ENCODE measurements at regions not wholly inside any gene's neighbourhood (a gene's known extent, or its start where the extent isn't known, plus 50 kb on each side); places are given as distances from the start of the nearest gene placed in this dataset.

DNA sequence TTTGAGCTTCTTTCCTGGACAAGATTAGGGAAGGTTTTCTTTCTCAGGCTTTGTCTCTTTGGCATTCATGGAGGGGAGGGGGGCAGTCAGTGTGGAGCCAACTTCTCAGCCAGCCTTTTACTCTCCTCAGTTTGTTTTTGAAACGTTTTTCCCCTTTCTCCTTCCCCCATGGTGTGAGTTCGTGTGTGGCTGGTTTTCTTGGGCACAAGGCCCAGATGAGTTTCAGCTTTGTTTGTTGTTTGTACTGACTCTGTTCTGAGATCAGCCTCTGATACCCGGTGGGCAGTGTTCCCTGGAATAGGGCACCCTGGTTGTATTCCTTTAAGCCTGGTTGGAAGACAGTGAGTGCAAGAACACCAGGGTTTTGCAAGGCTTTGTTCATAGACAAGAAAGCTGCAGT is 168.2 kb upstream of the RARB start:
- in situ Hi-C loops (cut with HindIII; ENCODE audit: low sequenced_read_pairs) = no loop called here

DNA sequence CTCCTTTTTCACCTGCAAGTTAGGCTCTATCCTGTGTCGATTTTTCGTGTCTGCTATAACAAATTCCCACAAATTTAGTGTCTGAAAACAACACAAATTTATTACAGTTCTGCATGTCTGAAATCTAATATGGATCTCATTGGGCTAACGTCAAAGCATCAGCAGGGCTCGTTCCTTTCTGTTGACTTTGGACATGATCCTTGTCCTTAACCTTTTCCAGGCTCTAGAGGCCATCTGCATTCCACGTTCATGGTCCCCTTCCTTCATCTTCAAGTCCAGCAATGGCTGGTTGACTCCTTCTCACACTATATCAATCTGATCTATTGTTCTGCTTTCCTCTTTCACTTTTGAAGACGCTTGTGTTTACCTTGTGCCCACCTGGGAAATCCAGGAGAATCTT is 165.7 kb upstream of the RARB start:
- in situ Hi-C loops (cut with HindIII; ENCODE audit: low sequenced_read_pairs) = no loop called here

- in situ Hi-C loops (cut with HindIII; ENCODE audit: low sequenced_read_pairs) = no loop called here
These were observed 162.8 kb upstream of the RARB start for GRCh38 chr3:25265284-25265683.

DNA sequence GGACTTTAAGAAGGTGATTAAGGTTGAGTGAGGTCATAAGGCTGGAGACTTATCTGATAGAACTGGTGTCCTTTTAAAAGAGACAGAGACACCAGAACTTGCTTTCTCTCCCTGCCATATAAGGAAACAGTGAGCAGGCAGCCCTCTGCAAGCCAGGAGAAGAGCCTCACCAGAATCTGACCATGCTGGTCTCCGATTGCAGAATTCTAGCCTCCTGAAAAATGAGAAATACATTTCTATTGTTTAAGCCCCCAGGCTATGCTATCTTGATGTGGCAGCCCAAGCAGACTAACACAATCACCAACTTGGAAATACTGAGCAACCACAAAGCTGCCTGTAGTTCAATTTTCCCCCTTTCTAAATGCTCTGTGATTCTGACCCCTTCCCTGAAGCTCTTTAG is 161.4 kb upstream of the RARB start:
- in situ Hi-C loops (cut with HindIII; ENCODE audit: low sequenced_read_pairs) = no loop called here

DNA sequence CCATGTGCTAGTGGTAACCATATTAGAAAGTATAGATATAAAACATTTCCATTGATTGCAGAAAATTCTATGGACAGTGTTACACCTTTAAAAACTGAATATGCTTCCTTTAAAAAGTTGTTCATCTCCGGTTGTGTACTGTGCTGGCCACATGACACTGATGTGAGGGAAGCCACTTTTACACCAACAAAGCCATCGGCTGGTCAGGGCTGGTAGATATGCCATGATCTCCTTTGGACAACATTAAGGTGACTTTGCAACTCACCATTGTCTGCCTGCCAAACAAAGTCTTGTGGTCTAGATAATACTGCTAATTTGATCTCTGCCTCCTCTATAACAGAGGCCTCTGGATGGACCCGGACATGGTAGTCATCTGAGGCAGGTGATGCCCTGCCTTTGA is 156.0 kb upstream of the RARB start:
- in situ Hi-C loops (cut with HindIII; ENCODE audit: low sequenced_read_pairs) = no loop called here

GRCh38 chr3:25273582-25274171 is 154.4 kb upstream of the RARB start:
- in situ Hi-C loops (cut with HindIII; ENCODE audit: low sequenced_read_pairs) = no loop called here

DNA sequence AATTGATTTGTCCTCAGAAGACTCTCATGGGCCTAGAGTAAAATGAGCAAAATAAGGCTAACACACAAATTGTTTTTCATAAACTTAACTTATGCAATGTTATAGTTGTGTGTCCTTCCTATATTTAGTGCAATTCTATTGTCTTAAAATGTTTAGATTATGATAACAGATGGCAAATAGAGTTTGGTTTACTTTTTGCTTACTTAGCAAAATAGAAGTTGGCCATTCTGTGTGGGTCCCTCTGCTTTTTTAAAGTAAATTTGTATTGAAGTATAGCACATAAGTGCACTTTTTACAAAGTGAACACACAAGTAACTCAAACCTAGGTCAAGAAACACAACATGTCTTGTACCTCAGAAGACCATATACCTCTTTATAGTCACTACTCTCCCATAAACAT is 150.6 kb upstream of the RARB start:
- in situ Hi-C loops (cut with HindIII; ENCODE audit: low sequenced_read_pairs) = no loop called here

DNA sequence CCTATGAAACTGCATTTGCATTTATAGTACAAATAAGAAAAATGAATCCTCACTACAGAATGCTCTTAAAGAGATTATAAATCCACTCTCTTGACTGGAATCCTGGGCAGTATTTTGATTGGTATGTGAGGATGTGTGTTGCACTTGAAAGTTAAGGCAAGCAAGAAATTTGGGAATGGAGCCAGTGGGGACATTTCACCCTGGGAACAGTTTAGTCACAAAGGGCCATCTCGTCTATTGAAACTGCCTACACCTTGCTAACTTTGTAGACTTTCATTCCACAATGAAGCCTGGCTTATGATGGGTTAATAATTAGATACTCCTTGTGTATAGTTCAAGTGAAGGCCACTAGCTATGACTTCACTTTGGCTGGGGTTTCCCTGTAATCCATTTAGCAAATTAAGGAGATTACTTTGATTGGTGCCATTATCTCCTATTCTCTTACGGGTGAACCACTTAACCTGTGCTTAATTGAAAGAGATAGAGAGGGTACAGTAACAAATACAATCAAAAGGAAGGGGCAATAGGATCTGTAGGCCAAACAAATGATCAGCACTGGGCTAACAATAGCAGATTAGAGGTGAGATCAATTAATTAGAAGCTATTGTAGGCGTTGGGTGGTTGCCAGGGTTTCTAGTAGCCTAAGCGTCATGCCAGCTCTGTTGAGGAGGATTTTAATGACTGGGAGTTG is 146.9 kb upstream of the RARB start:
- in situ Hi-C loops (cut with HindIII; ENCODE audit: low sequenced_read_pairs) = no loop called here

DNA sequence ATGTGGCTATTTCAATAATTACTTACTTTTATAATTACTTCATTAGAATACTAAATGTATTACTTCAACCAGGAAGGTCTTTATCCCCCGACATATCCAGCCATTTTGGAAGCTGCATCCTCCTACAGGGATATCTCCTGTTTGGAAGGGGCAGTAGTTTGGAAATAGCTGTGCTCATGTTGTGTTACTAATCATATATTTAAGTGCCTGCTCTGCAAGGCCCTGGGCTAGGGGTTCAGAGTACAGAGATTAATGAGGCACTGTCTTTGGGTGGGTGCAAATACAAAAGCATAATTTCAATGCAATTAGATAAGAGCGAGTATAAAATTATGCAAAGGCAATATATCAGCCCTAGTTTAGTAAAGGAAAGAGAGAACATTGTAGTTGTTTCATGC is 146.3 kb upstream of the RARB start:
- in situ Hi-C loops (cut with HindIII; ENCODE audit: low sequenced_read_pairs) = no loop called here

DNA sequence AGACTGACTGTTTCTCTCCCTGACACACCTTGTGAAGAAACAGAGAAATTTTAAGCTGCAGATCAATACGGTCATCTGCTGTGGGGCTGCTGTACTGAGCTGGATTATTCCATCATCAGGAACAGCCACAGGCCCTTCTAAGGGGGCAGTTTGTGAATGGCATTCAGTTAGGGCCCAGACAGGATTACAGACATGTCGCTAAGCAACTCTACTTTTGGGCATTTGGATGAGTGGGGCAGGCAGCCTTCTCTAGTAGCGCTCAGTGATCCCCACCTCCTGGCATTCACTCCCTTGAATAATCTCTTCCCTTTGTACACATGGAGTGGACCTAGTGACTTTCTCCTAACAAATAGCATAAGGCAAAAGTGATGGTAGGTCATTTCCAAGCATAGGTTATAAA is 144.4 kb upstream of the RARB start:
- in situ Hi-C loops (cut with HindIII; ENCODE audit: low sequenced_read_pairs) = no loop called here

GRCh38 chr3:25284249-25284648 is 143.8 kb upstream of the RARB start:
- in situ Hi-C loops (cut with HindIII; ENCODE audit: low sequenced_read_pairs) = no loop called here

DNA sequence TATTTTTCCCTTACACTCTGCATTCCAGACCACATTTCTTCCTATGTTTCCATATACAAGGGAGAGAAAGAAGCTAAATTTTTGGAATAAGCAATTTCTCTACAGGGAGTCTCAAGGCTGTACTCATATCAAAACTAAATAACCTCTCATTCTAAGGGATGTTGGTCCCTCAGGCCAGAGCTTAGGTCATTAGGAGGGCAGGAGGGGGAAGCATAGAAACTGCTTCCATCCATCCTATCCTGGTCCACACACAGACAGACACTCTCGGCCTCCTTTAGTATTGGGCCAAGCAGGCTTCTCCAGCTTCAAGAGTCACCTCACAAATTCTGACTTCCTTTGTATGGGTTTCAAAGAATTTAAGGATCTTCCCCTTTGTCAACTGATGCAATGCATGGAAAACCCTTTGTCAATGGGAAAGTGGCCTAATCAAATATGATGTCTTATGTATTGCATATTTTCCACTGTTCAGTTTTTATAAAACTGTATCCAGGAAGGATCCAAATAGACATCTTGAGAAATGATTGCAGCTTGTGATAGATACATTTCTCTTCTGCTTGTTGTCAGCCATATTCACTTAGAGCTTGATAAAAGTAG is 140.7 kb upstream of the RARB start:
- in situ Hi-C loops (cut with HindIII; ENCODE audit: low sequenced_read_pairs) = no loop called here

DNA sequence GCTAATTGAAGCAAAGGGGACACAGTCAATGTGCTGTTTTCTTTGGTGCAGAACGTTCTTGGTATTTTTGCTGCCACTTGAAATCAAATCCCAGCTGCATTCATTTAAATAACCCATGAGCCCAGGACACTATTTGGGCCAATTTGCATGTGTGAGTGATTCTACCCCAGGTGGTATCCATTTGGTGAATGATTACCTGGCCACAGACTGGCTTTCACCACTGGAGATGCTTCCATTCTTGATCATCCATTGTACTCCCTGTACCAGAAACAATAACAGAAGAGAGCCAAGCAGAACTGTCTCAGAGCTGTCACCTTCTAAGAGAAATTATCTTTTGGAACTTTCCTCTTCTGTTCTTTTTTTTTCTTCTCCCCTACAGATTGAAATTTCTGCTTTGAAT is 139.7 kb upstream of the RARB start:
- in situ Hi-C loops (cut with HindIII; ENCODE audit: low sequenced_read_pairs) = no loop called here

DNA sequence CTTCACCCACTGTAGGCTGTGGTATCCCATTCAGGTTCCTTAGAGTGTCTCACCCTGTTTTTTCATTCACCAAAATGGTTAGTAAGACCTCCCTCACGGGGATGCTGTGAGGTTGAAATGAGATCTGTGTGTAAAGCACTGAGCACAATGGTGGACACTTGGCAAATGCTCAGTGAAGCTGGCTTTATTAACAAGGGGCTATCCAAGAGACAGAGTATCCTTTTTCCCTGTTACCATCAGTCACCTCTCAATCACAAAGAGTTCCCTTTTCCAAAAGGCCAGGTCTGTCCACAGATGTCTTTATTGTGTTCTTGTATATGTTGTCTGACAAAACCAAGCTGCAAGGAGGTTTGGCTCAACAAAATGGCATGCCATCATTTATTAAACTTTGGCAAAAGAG is 138.9 kb upstream of the RARB start:
- in situ Hi-C loops (cut with HindIII; ENCODE audit: low sequenced_read_pairs) = no loop called here

GRCh38 chr3:25289663-25290062 is 138.4 kb upstream of the RARB start:
- in situ Hi-C loops (cut with HindIII; ENCODE audit: low sequenced_read_pairs) = no loop called here

- in situ Hi-C loops (cut with HindIII; ENCODE audit: low sequenced_read_pairs) = no loop called here
These were observed 136.6 kb upstream of the RARB start for GRCh38 chr3:25291481-25291905.

DNA sequence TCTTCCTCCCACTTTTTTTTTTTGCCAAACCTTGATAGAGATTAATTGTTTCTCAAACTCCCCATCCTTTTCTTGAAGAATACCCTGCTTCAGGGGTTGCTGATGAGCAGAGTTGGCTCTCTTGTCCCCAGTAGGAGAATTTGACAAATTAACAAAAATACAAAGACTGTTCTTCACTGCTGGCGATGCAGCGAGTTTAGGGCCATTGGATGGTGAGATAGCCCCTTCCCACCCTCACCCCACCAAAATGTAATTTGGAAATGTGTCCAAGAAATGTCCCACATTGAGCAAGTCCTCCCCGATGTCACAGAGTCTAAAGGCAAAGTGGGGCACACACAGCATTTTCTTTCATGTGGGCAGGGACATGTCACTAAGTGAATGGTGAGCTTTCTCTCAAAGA is 136.0 kb upstream of the RARB start:
- in situ Hi-C loops (cut with HindIII; ENCODE audit: low sequenced_read_pairs) = no loop called here

DNA sequence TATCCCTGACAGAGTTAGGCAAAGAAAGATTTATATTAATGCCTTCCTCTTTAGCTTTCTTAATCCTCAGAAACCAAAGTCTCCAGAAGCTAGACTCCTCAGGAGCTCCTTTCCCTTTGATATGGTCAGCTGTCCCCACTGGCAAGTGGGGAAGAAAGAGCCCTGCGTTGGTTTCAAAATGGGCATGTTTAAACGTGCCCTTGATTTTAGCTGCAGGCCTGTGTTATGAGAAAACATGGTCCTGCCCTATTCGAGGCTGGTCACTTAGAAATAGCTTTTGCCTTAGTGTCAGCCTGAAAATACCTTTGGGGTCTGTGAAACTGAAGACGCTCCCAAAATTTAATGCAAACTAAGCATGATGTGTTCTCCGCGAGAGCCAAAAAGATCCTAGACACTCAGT is 135.5 kb upstream of the RARB start:
- in situ Hi-C loops (cut with HindIII; ENCODE audit: low sequenced_read_pairs) = no loop called here

GRCh38 chr3:25293736-25294135 is 134.3 kb upstream of the RARB start:
- in situ Hi-C loops (cut with HindIII; ENCODE audit: low sequenced_read_pairs) = no loop called here

- in situ Hi-C loops (cut with HindIII; ENCODE audit: low sequenced_read_pairs) = no loop called here
These were observed 133.8 kb upstream of the RARB start for GRCh38 chr3:25294169-25294805.

DNA sequence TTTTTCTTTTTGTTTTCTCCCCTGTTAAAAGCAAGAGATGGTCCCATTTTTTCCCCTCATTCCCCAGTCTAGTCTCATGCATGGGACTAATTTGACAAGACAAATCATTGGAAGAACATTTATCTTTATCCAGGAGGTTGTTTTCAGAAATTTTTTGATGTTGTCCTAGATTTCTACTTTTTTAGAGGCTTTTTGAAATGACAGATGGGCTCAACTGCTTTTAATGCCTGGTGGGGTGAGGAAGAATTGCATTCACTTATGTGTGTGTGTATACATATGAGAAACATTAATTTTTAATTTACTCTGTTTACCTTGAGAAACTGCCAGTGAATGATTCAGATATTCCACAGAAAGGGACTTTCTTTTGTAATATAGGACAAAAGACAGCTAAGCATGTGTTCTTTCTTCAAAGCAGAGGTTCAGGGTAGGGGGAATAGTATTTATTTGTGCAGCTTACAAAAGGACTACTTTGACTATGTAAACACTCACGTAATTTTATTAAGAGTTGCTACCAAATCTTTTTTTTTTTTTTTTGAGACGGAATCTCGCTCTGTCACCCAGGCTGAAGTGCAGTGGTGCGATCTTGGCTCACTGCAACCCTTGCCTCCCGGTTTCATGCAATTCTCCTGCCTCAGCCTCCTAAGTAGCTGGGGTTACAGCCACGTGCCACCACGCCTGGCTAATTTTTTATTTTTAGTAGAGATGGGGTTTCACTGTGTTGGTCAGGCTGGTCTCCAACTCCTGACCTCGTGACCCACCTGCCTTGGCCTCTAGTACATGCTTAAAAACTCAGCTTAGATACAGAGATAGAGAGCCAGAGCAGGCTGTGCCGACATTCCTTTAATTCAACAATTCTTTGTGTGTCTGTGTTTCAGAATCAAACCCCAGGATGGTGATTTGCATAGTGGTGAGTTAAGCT is 130.1 kb upstream of the RARB start:
- in situ Hi-C loops (cut with HindIII; ENCODE audit: low sequenced_read_pairs) = no loop called here

Data from endothelial cell of hepatic sinusoid (primary cell).